DMS 273 (cell line): ENCODE measurements at regions not wholly inside any gene's neighbourhood (a gene's known extent, or its start where the extent isn't known, plus 50 kb on each side); places are given as distances from the start of the nearest gene placed in this dataset.
"Not testable (repeated sequence)": the region's sequence is repeated elsewhere in the genome, so short reads cannot be mapped to it uniquely, and the experiment has no call there.

Experiments used
- DNase-seq: peaks from one replicate; lab custom pipeline; 2025; ENCODE audit not compliant: unreplicated experiment; lab: John Stamatoyannopoulos, UW

DNA sequence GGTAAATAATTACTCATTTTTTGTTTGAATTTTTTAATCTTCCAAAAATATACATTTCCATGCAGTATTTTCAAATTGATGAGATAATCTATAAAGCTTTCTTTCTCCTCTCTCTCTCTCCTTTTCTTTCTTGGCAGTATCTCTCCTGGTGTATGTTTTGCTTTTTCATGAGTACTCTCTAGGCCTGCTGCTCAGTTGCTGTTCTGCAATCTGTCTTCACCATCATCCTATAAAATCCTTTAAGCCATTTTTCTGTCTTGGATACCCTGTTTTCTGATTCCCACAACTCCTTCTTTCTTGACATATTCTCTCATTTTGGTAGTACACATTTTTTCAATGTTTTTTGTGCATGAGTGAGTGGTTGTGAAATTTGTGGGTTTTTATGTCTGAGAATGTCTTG, 1558.1 kb upstream of the LRRTM3 start:
- no peak for DNase-seq

DNA sequence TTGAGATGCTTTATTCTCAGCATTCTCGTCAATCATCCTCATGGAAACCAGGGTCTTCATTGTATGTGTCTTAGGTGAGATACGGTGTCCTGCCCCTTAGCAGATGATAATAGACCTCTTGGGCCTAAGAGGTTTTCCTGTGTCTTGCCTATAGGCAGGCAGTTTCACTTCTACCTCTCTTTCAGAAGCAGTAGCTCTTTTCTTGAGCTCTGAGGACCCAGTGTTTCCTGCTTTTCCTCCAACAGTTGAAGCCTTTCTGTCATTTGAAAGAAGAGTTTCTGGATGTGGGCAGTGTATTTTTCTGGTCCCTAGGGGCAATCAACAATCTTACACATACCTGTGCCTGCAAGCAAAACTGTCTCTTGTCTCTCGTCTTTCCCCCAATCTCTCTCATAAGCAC, 1550.3 kb upstream of the LRRTM3 start:
- no peak for DNase-seq

DNA sequence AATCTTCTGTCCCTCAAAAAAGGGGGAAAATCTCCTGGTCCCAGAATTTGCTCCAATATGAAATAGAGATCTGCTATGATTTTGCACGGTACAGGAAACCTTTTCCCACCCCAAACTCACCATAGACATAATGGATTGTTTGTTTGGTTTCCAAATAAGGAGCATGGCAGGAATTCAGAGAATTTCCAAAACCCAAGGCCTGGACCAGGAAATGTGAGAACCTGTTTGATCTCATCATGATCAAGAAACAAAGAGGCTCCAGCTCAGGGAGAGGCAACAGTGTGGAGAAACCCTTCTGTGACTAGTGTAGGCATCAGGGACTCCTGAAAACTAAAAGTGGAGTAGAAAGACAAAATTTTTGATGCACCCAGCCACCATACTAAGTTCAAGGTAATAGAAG, 1548.1 kb upstream of the LRRTM3 start:
- no peak for DNase-seq

GRCh38 chr10:65394502-65395297, 1531.1 kb upstream of the LRRTM3 start:
- no peak for DNase-seq

- DNase-seq: no peak
Observed at GRCh38 chr10:65395631-65396030, 1530.2 kb upstream of the LRRTM3 start.

DNA sequence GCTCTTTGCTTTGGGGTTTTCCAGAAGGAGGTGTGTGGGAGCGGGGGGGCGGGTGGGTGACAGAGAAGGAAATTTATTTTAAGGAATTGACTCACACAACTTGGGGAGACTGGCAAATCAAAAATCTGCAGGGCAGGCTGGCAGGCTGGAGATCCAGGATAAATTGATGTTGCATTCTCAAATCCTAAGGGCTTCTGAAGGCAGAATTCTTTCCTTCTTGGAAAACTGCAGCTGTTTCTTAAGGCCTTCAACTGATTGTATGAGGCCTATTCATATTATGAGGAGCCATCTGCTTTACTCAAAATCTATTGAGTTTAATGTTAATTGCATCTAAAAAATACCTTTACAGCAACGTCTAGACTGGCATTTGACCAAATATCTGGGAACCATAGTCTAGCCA, 1528.8 kb upstream of the LRRTM3 start:
- DNase-seq: no peak

DNA sequence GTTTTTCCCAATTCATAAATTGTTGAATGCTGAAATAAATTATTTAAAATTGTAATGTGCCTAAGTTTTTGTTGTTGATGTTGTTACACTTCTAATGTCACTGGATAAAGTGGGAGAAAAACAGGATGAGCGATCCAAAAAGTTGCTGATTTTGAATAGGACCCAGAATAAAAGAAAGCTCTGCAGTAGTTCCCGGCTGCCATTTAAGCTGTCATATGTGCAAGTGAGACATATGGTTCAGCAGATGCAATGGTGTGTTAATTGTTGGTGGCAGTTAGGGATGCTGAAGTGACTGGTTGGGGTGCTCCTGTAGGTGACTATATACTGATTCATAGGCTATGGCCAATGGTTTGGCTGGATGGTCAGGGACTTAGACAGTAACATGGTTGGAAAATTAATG, 1517.4 kb upstream of the LRRTM3 start:
- no peak for DNase-seq

DNA sequence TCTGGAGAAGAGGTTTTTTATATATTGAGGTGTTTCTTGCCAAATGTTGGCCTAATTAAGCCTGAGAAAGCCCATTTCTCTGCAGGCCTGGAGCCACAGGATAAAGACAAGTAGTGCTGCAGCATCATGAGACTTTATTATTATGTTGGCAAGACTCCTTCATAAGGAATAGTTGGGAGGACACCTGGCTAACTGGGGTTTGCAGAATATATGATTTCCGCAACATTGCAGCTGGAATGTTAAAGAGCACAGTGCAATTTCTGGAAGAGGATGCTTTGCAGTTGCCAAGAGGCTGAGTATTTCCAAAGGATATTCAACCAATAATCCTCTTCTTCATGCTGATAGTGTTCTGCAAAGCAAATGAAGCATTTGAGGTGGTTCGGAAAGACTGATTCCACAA, 1512.8 kb upstream of the LRRTM3 start:
- DNase-seq: no peak

- no peak for DNase-seq
Observed at GRCh38 chr10:65415318-65415717, 1510.5 kb upstream of the LRRTM3 start.

GRCh38 chr10:65416094-65416493, 1509.7 kb upstream of the LRRTM3 start:
- no peak for DNase-seq

DNA sequence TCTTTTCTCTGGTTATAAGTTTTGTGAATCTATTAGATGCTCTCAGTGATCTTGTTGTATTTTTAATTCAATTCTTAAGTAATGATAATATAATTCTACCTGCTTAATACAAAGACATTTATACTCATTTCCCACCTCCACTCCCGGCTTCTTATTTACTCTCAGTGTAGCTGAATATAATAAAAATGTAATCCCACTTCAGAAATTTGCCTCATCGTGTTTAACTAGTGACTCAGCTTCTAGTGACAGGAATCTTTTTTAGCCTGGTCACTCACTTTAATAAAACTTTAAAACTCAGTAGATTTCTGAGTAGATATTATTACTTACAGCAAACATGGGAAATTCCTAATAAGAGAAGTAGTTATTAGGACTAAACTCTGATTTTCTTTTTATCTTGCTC, 1506.2 kb upstream of the LRRTM3 start:
- no peak for DNase-seq

DNA sequence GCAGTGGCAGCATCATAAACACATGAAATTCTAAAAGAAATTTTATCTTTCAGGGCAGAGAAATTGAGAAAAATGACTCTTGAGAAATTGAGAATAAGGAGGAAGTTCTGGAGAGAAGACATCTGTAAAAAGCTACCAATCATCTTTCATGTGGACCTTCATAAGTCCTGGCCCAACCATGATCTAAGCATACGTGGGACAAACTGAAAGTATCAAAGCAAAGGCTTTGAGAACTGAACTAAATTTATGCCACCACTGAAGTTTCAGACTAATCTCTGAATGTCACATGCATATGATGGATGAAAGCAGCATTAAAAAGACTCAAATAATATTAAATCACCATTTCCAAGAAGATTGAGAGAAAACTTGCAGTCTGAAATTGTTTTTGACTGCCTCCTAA, 1502.8 kb upstream of the LRRTM3 start:
- no peak for DNase-seq

DNA sequence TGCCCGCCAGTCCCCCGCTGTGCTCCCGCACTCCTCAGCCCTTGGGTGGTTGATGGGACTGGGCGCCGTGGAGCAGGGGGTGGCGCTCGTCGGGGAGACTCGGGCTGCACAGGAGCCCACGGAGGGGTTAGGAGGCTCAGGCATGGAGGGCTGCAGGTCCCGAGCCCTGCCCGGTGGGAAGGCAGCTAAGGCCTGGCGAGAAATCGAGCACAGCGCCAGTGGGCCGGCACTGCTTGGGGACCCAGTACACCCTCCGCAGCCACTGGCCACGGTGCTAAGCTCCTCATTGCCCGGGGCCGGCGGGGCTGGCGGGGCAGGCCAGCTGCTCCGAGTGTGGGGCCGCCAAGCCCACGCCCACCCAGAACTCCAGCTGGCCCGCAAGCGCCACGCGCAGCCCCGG, 1496.5 kb upstream of the LRRTM3 start:
- not testable (repeated sequence) for DNase-seq

- no peak for DNase-seq
Observed at GRCh38 chr10:65430979-65431378, 1494.9 kb upstream of the LRRTM3 start.

GRCh38 chr10:65470986-65471385, 1454.8 kb upstream of the LRRTM3 start:
- DNase-seq: no peak

DNA sequence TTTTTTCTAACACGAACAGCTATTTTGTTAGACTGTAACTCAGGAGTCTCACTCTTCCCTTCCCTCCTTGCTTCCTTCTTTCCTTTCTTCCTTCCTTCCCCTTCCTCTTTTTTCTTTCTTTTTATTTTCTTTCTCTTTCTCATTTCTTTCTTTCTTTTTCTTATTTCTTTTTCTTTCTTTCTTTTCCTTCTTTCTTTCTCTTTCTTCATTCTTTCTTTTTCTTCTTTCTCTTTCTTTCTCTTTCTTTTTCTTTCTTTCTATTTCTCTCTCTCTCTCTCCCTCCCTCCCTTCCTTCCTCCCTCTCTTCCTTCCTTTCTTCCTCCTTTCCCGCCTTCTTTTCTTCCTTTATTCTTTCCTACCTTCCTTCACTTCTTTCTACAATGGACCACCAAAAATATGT, 1443.0 kb upstream of the LRRTM3 start:
- DNase-seq: no peak

- no peak for DNase-seq
Observed at GRCh38 chr10:65491799-65492198, 1434.0 kb upstream of the LRRTM3 start.

DNA sequence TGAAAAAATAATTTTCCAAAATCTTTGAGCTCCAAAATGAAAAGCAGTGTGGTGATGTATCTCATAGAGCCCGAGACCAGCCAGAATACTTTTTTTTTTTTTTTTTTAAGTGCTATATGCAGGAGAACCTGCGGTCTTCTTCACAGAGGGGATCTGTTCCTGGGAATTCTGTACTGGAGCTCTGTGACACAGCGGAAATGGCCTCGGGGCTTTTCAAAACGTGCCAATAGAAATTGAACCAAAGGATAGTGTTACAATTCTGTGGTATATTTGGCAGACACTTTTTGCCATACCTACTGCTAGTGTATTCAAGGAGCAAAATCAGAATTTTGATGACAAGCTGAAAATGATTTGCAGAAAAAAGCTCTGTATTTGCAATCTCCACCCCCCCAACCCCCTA, 1429.3 kb upstream of the LRRTM3 start:
- DNase-seq: no peak

GRCh38 chr10:65497837-65498236, 1428.0 kb upstream of the LRRTM3 start:
- DNase-seq: no peak

DNA sequence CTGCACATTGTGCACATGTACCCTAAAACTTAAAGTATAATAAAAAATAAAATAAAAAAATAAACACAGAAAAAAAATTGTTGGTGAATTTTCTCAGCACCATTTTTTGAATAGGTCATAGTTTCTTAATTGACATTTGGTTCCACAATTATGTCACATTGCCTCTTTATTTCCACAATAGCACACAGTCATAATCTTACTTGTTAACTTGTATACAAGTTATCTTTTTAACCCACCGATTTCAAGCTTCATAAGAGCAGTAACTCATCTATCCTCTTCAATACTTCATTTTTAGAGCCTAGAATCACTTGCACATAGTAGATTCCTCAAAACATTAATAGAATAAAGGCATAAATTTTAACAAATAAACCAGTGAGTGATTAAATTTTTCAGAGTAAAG, 1425.1 kb upstream of the LRRTM3 start:
- no peak for DNase-seq

- no peak for DNase-seq
Observed at GRCh38 chr10:65501259-65501658, 1424.6 kb upstream of the LRRTM3 start.

DNA sequence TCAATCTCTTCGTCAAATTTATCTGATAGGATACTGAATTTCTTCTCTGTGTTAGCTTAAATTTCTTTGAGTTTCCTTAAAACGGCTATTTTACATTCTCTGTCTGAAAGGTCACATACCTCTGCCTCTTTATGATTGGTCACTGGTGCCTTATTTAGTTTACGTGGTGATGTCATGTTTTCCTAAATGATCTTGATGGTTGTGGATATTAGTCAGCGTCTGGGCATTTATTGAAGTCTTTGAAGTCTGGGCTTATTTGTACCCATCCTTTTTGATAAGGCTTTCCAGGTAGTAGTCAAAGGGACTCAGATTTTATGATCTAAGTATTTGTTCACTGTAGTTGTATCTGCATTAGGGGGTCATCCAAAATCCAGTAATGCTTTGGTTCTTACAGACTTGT, 1407.5 kb upstream of the LRRTM3 start:
- no peak for DNase-seq

GRCh38 chr10:65528986-65529385, 1396.8 kb upstream of the LRRTM3 start:
- DNase-seq: no peak
